NCI-H82 treated with DMSO at 0.1 percent for 48 hours (cell line): ENCODE measurements at regions not wholly inside any gene's neighbourhood (a gene's known extent, or its start where the extent isn't known, plus 50 kb on each side); places are given as distances from the start of the nearest gene placed in this dataset.

ENCODE experiments used
- DNase-seq: peaks from one replicate; lab custom pipeline; 2025; ENCODE audit not compliant: unreplicated experiment; lab: John Stamatoyannopoulos, UW

DNA sequence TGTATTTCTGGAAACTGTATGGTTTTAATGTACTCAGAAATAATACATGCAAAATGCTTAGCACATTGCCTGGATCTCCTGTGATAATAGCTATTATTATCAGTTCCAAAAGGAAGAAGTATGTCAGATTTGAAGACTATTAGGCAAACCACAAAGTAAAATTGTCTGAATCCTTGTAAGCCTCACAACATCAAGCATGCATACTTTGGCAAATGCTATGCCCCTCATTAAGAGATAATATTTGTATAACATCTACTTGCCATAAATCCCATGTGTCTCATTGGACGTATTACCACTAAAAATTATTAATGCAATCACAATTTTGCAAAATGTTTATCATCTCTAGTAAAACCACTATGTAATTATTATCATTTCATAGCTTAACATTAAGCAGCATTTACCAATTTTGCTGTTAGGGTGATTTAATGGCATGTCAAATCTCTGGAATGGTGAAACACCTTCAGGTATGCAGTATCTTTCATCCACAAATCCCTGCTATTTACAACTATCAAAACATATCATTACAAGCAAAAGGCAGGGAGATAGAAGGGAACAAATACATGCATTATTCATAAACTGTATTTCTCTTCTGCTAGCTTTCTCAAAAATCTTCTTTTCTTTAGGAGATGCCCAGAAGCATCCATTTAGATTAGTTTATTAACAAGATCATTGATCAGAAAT, 974.6 kb upstream of the RAG2 start:
- no peak for DNase-seq

DNA sequence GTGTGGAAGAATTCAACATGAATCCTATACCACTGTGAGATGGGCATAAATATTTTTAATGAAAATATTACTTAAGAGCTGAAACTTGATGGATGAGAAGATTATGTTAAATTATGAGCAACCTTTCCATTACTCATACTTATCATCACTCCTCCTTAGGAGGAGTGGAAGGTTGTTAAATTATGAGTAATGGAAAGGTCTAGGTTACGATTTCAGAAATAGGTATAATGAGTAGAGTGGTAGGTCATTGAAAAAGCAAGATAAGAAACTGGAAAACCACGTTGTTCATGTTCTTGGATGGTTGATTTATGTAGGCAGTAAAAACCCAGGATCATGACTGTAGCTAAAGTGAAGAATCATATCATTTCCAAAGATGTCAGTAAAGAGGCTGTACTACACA, 973.2 kb upstream of the RAG2 start:
- DNase-seq: no peak

DNA sequence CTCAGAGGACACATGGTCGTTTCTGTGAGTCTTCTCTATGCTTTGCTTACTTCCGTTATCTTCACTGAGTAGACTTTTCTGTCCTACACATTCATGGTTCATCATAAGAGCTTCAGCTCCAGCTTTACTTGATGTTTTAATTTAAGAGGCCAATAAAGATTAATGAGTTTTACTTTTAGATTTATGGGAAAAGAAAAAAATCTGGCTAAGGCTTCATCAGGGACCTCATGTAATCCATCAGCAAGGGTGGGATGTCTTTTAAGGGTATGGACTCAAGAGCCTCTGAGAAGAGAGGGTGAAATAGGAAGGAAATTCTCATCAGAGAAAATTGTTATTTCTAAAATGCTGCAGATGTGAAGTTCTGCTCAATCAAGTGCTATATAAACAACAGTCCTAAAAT, 963.0 kb upstream of the RAG2 start:
- no peak for DNase-seq

DNA sequence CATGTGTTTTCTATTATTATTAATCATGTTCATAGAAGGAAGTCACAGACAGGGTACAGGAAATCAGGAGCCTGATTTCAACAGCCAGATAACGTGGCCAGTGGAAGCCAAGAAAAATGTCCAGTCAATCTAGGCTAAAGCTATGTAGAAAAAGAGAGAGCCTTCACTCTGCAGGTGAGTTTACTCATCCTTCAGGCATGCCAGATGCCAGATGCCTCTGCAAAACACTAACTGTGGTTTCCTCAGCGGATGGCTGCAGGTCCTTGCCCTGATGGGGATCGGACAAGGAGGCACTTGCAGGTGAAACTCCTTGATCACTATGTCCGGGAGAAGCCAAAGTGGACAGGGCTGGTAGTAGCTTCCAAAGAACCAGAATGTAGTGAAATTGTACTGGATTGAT, 962.3 kb upstream of the RAG2 start:
- DNase-seq: no peak

DNA sequence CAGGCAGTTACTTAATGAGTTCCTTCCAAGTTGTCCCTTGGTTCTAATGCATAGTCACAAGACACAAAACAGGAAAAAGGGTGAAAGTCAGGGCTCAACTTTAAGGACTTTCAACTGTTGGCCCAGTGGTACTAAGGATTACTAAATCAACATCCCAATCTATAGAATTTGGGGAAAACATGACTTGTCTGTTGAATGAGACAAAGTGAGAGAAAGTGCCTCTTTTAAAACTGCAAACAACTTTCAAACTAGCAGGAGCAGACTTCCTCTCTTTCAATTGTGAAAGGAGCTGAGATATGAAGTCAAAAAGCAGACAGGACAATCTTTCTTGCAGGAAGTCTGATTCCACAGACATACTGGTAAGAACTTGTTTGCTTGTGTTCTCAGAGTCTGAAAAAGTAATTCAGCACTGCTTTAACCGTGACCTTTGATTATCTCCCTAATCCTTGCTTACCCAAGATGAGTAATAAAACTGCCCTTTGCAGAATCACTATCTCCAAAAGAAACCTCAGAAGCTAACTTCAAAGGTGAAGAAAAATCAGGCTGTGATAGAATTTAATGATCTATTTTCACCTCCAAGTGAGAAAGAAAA, 960.7 kb upstream of the RAG2 start:
- DNase-seq: no peak

DNA sequence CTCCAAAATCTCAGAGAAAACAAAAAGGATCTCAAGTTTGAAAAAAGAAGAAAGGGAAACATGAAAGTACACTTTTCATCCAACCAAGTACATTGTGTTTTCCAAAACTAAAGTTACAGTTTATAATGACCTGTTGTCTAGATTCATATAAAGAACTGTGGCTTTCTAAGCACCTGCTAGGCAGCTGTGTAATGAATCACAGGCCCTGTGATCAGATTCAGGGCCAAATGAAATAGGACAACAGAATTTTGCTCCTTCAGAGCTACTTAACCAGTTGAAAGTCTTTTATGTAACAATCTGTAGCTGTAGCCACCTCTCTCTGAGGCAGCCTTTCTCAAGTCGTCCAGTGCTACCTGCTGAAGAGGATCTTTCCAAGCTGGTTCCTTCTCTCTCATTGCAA, 960.0 kb upstream of the RAG2 start:
- no peak for DNase-seq

DNA sequence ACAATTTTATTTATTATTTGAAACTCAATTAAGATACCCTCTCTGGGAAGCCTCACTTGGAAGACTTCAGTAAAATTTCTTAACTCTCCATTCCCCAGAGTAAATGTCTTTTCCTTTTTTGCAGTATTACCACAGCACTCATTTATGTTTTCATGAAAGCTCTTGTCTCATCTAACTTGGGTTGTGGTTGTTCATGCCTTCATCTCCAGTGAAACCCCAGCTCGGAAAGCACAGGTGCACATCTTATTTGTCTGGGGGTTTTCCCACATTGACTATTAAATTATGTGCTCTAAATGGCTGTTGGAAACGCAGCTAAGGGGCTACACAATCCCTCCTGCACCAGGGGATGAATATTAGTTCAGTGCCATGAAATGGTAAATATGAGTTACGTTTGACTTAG, 954.2 kb upstream of the RAG2 start:
- DNase-seq: no peak

DNA sequence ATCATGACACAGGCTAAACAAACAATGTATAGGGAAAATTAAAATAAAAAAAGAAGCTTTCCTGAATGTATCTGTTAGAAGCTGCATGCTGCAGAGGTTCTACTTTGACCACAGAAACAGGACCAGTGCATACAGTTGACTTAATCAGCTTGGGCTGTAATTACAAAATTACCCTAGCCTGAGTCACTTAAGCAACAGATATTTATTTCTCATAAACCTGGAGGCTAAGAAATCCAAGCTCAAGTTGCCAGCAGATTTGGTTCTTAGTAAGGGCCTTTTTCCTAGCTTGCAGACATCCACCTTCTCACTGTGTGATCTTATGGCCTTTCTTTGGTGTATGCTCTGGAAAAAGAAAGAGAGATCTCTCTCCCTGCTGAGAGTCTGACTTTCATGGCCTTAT, 946.5 kb upstream of the RAG2 start:
- DNase-seq: no peak

DNA sequence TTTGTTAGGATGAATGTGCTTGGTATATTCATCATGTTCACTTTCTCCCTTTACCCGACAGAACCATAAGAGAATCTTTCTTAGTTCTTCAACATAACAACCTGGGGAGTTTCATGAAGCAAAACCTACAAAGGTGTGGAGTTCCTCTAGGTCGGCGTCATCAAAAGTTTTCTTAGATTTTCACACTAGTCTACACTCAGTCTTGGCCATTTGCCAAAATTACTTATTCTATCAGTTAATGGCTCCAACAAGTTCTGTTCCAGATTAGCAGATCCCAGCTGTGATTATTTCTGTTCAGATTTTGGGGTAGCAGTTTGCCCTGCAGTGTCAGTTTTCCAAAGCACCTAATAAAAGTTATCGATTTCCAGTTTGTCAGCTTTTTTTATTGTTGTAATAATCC, 935.8 kb upstream of the RAG2 start:
- DNase-seq: no peak

DNA sequence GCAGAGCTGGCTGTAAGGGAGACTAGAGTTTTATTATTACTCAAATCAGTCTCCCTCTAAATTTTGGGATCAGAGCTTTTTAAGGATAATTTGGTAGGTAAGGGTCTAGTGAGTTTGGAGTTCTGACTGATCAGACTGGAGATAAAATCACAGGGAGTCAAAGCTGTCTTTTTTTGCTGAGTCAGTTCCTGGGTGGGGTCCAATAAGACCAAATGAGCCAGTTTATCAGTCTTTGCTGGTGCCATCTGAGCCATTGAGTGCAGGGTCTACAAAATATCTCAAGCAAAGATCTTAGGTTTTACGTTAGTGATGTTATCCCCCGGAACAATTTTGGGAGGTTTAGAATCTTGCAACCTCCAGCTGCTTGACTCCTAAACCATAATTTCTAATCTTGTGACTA, 935.1 kb upstream of the RAG2 start:
- DNase-seq: no peak

DNA sequence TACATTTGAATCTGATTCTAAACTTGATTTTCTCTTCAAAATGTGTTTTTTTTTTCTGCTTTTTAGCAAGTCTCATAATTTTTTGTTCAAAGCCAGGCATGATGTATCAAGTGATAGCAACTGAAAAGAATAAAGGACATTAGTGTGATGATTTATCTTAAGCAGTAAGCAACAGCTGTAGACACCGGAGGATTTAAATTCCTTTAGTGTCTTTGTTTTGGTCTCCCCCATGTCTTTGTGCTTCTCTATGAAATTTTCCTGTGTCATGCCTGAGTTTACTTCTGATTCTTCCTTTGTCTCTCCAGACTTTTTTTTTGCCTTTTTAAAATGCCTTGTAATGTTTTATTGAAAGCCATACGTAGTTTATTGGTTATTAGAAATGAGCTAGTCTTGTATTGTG, 934.2 kb upstream of the RAG2 start:
- no peak for DNase-seq

DNA sequence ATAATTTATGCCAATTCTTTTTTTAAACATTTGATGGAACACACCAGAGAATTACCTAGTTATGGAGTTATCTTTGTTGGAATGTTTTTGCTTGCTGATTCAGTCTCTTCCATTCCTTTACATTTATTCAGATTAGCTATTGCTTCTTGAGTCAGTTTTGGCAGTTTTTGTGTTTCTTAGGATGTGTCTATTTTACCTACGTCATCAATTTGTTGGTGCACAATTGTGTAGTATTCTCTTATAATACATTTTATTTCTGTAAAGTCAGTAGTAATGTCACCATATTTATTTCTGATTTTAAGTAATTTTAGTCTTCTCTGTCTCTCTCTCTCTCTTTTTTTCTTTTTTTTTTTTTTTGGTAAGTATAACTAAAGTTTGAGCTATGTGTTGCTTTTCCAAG, 929.5 kb upstream of the RAG2 start:
- DNase-seq: no peak

DNA sequence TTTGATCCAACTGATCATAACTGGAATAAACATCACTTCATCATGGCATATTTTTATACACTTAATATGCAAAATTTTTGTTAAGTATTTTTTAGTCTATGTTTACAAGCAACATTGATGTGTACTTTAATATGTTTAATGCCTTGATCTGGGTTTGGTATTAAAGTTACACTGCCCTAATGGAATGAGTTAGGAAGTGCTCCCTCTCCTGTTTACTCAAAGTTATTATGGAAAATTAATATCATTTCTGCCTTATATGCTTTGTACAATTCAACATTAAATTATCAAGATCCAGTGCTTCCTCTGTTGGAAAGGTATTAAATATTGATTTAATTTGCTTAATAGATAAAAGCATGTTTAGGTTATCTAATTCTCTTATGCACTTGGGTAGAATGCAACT, 927.3 kb upstream of the RAG2 start:
- DNase-seq: no peak

DNA sequence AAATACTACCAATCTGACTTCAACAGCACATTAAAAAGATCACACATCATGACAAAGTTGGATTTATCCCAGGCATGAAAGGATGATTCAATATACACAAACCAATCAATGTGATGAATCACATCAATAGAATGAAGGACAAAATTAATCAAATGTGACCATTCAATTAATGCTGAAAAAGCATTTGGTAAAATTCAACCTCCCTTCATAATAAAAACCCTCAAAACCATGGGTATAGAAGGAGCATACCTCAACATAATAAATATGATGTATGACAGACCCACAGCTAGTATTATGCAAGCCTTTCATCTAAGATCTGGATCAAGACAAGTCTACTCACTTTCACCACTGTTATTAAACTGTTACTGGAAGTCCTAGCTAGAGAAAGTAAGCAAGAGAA, 921.7 kb upstream of the RAG2 start:
- no peak for DNase-seq

DNA sequence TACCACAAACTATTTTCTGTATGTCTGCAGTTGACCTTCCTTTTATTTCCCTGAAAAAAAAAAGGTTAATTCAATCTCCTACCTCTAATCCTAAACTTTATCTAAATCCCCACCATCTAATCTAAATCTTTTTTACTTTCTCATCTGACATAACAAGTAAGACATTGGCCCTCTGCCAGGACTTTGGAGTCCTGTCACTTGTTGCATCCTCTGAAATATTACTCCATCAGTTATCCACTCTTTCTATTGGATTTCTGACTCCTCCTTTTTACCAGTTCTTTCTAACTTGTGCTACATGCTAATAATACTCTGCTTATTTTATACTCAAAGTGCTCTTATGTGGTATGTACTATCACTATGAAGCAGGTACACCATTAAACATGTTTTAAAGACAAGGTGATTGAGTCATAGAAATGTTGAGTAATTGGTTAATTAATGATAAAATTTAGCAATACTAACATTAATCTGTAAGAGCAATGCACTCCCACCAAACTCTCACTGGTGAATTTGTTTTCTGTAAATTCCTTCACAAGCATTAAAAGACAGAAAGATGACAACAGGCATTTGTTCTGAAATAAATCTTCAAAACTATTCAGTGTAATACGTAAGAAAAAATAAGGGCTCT, 914.2 kb upstream of the RAG2 start:
- DNase-seq: no peak

DNA sequence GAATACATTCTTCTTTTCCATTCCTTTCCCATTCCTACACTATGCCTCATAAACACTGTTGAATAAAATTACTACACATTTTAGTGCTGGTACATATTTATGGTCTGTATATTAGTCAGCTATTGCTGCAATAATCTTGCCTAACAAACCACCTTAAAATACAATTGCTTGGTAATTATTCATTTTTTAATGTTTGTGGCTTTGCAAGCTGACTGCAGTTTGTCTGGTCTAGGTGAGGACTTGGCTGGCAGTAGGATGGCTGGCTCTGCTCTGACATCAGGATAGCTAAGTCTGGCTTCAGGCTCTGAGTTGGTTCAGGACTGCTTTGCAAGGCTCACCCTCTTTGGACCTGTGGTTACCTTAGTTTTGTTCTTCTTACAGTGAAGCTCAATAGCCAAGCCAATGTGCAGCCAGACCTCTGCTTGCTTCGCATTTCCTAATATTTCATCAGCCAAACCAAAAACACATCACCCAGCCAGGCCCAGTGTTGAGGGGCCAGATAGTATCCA, 913.4 kb upstream of the RAG2 start:
- DNase-seq: no peak

DNA sequence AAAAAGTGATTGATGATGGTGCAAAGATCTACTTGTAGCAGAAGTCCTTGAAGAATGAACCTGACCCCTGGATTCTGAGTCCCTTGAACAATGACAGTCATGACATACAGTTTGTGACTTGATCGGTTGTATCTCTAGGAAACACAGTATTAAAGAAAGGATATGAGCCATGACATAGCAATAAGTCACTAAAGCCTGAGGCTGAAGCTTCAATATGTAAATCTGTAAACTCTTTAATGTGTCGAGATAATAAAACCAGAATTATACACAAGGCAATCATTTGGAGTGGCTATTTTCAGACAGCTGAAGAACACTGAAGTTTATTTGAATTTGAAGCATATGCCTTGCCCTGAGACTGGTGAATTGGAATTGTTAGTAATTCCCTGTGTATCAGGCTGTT, 911.5 kb upstream of the RAG2 start:
- DNase-seq: no peak

DNA sequence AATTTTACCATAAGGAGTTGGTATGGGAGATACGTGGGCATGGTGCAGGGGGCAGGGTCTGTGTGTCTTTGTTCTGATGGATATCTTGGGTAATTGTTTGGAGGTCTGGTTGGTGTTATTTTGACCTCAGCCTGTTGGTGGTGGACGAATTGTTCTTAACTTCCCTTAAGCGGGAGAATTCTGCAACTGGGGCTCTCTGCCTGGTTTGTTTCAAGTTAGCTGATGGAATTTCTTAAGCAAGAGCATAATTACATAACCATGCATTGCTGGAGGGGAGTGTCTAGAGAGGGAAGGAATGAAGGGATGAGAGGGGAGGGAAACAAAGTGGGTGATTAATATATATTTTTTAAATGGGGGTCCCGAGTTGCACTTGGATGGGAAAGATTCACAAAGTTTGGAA, 908.5 kb upstream of the RAG2 start:
- no peak for DNase-seq

DNA sequence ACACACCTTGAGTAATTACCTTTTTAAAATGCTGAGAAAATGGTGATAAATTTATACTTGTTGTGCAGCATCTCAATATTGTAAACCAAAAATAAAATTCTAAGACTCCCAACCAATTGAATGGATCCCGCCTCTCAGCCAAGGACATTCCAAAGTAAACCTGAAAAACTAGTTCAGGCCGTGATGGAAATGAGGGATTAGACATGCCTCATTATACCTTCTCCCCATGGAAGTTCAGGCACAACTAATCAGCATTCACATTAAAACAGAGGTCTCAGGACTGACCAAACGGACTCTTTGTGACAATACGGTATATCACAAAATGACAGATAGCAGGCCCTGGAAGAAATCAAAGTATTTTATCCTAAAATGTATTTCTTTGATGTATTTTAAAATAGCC, 907.4 kb upstream of the RAG2 start:
- no peak for DNase-seq

DNA sequence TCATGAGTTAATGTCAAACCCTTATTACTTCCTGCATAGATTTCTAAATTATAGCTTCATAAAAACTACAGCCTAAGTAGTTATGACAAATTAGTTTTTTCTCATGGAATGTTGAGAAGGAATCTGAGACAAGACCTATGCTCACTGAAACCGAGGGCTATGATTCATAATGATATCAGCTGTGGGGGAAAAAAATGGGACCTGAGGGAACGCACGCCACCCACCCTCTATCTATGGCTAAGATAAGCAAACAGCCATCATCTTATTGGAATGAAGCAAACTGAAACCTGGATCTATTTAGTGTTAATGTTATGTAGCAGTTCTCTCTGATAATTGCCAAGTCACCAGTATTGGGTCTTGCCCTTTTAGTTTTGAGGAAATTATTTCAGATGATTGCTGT, 906.9 kb upstream of the RAG2 start:
- no peak for DNase-seq

DNA sequence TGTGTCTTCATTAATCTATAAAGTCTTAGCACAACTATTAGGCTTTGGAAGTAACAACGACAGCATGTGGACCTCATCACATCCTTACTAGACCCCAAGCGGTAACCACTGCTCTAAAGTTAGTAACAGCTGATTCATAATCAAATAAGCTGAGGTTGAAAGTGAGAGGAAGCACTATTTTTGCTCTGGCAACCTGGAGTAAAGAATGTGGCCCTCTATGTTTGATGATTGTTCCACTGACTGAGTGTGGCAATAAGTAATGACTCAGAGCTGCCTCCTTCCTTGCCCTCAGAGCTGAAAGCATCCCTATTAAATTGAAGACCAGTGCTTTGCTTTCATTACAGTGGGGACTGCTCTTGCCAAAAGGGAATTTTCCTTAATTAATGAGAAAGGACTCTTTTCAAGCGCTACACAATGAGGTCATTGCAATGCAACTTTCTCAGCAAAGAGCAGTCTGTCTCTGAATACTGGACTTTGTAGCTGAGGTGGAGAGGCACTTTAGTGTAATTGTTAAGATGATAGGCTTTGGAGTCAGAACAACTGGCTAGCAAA, 906.1 kb upstream of the RAG2 start:
- DNase-seq: no peak

DNA sequence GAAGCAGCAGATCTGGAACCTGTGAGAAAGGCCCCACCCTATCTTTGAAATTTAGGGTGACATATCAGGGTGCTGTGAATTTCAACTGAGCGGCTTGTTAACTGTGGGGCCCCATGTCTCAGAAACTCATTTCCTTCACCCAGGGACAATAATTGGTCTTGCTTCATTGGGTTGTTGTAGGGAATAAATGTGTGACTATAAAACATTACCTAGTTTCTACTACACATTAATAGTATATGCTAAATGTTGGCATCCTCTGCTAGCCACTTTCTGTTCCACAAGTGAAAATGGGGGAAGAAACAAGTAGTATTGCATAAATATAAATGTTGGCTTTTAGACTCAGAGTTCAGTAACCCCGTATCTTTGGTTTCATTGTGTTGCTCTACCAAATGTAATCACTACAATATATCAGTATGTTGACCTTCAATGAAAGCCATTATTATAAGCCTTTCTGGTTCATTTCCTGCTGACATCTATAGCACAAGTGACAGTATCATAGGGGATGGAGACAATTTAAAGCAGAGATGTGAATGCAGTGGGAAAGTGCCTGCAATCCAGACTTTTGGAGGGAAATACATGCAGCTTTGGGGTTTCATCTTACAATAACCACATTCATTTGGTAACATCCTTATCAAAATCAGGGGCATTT, 905.5 kb upstream of the RAG2 start:
- DNase-seq: no peak
